IPS-NIHi11 (cell line): ENCODE measurements at regions not wholly inside any gene's neighbourhood (a gene's known extent, or its start where the extent isn't known, plus 50 kb on each side); places are given as distances from the start of the nearest gene placed in this dataset.

ENCODE experiments used
- DNase-seq: peaks from one replicate; pipeline ENCODE4 v3.0.0; 2012; ENCODE audit warnings: mixed read lengths, low spot score

GRCh38 chr14:41404126-41404525, 202.6 kb upstream of the LRFN5 start:
- DNase-seq, result no peak

- no peak for DNase-seq
Observed at GRCh38 chr14:41403360-41403759, 203.3 kb upstream of the LRFN5 start.

GRCh38 chr14:41397926-41398325, 208.8 kb upstream of the LRFN5 start:
- DNase-seq, result no peak

DNA sequence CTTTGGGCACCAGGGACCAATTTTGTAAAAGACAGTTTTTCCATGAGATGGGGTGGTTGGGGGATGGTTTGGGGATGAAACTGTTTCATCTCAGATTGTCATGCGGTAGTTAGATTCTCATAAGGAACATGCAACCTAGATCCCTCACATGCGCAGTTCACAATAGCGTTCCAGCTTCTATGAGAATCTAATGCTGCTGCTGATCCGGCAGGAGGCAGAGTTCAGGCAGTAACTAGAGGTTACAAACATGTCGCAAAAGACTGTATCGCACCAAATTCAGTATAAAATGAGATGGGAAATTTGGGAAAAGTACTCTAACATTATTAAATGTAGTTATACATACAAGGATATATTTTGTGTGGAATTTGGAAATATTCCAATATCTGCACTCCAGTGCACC, 213.2 kb upstream of the LRFN5 start:
- DNase-seq, result no peak

GRCh38 chr14:41392226-41392625, 214.4 kb upstream of the LRFN5 start:
- DNase-seq, result no peak

DNA sequence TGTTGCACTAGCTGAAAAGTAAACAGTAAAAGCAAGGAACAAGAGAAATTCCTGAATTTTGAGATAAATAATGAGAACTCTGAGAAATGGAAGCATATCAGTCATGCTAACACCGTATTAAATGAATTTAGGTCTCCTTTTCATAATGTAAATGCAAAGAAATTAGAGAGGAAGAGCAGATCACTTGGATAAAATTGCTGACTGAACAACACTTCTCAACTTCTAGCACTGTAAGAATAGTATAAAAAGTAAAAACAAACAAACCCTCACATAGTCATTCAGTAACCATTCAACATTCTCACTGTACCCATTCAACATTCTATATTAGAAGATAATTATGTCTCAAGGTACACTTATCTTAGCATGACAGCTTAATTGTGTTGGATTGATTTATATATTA, 217.3 kb upstream of the LRFN5 start:
- no peak for DNase-seq

- DNase-seq, result peak; percentile 11
Observed at GRCh38 chr14:41385797-41386196, 220.9 kb upstream of the LRFN5 start.

DNA sequence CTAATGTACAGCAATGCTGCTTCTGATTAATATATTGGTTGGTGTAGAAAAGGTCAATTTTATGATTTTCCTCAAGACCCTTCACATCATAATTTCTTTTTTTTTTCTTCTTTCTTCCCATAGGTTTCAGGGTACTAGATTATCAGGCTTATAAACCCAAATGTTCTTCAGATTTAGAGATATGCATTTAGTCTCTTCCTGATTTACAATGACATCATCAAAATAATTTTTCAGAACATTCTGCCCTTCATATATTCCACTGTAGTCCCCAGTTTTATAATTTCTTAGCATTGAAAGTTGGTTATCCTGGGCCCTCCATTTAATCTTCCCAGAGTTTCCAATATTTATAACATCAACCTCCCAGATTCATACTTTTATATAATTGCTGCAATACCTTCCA, 226.7 kb upstream of the LRFN5 start:
- DNase-seq, result no peak

- DNase-seq, result no peak
Observed at GRCh38 chr14:41378526-41378925, 228.2 kb upstream of the LRFN5 start.

DNA sequence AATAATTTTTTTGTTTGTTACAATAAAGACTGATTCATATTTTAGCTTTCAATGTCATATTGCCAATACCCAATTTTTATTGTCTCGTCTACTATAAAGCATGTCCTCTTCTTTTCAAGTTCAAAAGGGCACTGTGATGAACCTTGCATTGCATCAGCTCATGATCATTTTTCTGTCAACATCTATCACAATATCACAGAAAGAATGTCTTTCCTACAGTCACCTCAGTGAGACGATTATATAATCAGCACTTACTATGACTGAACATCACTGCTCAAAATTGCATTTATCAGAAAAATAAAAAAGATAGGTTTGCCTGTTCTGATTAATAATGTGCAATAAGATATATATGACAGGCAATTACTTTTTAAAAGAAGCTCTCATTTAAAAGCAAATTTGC, 228.7 kb upstream of the LRFN5 start:
- DNase-seq, result no peak

- no peak for DNase-seq
Observed at GRCh38 chr14:41374092-41374491, 232.6 kb upstream of the LRFN5 start.

GRCh38 chr14:41362139-41362538, 244.5 kb upstream of the LRFN5 start:
- peak; percentile 14 for DNase-seq

GRCh38 chr14:41360126-41360525, 246.6 kb upstream of the LRFN5 start:
- no peak for DNase-seq

DNA sequence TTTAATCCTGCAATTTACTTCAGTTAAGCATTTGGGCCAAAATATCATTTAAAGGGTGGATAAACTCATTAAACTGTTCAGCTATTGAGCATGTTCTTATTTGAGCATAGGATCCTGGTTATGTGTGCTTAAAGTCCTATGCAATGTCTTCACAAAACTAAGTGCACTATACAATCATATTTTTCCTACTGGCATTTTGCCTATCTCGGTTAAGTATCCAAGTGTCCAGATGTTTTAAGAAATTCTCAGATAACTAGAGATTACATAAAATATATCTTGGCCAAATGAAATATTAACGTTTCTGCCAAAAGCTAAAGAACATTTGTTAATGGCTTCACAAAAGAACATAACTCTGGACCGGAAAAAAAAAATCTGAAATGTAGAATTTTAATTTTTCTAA, 250.8 kb upstream of the LRFN5 start:
- no peak for DNase-seq

DNA sequence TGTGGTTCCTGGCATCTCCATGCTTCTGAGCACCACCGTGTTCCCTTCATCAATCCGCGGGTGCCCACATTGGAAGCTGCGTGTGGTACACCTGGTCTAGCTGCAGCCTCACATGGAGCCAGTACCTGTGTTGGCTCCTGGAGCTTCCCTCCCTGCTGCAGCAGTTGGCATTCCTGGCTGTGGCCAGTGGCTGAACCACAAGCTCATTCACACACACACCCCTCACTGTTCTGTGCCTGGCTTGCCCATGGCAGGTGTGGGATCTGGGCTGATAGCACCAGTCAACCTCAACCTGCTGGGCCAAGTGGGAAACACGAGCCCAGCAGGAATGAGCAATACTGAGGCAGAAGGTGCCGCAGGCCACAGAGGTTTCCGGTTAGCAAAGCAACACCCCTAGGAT, 256.2 kb upstream of the LRFN5 start:
- no peak for DNase-seq

DNA sequence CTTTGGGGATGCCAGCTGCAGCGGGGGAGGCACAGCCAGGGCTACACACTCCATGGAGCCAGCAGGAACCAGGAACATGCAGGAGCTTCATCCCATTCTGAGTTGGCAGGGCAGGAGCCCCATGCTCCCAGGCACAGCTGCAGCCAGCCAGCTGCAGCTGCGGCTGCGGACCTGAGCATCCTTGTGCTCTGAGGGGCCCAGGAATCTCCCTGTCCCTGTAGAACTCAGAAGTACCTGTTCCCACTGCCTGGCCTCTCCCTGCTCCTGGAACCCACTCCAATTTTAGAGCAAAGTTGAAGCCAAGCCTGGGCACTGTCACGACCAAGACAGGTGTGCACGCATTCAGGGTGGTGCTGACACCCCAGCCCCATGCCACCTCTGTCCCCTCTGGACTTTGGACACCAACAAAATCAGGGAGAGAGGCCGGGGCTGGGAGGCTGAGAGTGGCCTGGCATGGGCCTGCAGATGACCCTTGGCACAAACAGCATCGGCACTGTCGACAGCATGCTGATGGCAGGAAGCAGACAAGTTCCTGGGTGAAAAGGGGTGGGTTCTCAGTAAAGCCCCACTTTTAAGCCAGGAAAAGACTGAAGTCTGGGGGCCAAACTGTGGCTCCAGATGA, 257.3 kb upstream of the LRFN5 start:
- no peak for DNase-seq

- DNase-seq, result no peak
Observed at GRCh38 chr14:41343857-41344256, 262.8 kb upstream of the LRFN5 start.

- DNase-seq, result no peak
Observed at GRCh38 chr14:41313196-41313595, 293.5 kb upstream of the LRFN5 start.

DNA sequence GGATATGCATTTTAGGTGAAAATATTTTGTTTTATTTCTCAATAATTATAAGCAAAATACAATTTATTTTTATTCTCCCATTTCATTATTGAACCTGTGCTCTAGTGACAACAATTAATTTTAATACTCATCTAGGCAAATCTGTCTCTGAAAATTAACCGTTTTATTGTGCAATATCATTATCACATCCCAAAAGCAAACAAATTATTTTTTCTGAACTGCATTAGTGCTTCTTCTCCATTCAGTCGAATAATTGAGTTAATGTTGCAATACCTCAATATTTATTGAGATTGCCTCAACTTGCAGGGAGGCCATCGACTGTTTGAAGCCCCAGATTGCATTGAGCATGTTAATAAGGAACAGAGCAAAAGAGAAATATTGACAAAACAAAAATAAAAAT, 303.2 kb upstream of the LRFN5 start:
- DNase-seq, result no peak

DNA sequence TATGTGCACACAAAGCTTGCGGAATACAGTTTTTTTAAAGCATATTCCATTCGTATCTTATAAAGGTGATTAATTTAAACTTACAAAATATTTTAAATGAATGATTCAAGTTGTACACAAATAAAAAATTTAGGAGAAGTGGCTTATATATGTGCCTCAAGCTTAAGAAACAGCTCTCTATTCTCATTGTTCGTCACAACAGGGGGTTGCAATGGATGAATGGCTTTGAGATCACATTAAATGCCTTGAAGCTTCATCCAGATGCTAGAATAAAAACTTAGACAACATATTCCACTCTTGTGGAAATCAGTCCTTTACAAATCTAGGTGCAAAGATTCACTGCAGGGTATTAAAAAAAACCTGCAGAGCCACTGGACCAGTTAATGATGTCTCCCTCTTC, 303.9 kb upstream of the LRFN5 start:
- DNase-seq, result no peak

DNA sequence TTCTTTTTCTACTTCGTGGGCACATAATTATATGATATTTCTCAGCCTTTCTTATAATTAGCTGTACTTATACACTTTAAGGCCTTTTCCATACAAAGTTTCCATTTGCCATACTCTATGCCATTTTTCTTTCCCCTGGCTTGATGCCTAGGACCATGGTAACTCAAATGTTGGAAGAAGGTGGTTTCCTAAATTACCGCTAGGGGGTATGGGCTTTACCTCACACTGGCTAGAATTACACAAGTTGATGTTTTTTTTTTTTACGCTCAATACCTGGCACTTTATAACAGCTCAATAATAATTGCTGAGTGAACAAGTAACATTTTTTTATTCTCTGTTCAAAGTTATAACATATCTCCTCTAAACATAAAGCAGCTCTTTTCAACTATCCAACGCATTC, 306.8 kb upstream of the LRFN5 start:
- no peak for DNase-seq

- DNase-seq, result no peak
Observed at GRCh38 chr14:41298328-41298690, 308.4 kb upstream of the LRFN5 start.

- no peak for DNase-seq
Observed at GRCh38 chr14:41297576-41298327, 308.9 kb upstream of the LRFN5 start.

DNA sequence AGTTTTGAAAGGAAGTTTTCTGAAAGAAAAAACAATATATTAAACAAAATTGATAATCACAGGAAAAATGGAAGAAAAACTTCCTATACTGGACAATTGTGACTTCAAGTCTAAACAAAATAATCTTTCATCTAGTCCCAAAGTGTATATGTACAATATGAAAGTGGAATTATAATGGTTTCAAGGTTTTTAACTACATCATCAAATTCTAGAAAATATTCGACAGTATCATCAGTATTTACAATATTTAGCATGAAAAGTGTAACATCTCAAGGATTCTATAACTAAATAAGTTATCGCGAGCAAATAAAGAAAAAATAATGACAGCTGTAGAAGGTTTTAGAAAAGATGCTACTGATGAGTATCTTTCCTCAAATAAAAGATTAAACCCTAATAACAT, 310.9 kb upstream of the LRFN5 start:
- DNase-seq, result no peak
